Naive thymus-derived CD8-positive, alpha-beta T cell (primary cell): ENCODE measurements at regions not wholly inside any gene's neighbourhood (a gene's known extent, or its start where the extent isn't known, plus 50 kb on each side); places are given as distances from the start of the nearest gene placed in this dataset.
A peak's percentile ranks its signal among the peaks of the same experiment; 100 is the strongest.

ENCODE experiments used
- ATAC-seq, 2 donors: fragments of 150-1000 bp; cut with Tn5 transposase in 1 of 2; sonication (Bioruptor Pico), chemical (Tn5 transposase) in 1 of 2; 1 replicate in 1 of 2; 2 replicates in 1 of 2; pipeline ENCODE4 v1.10.0; 2021; ENCODE audit warnings: mild to moderate bottlenecking in 2 of 2, moderate library complexity in 2 of 2
- POLR2A ChIA-PET: fragments of 350-600 bp; sonication (Branson Sonifier 250); formaldehyde crosslinking; loops from one replicate; lab custom pipeline; 2021; ENCODE audit warnings: antibody characterized with exemption; lab: Charles Lee
- DNase-seq, 10 donors: peaks; one replicate each; pipeline versions ENCODE4 v3.0.0 to v3.0.0-alpha.2; 2020 to 2022
- H3K27ac Mint-ChIP-seq, 10 donors: one replicate each; pipeline ENCODE4 v1.8.0; 2020 to 2022; ENCODE audit warnings: mild to moderate bottlenecking in 10 of 10, mixed read lengths in 10 of 10, moderate library complexity in 4 of 10, inconsistent platforms in 1 of 10
- H3K27me3 Mint-ChIP-seq, 5 donors: one replicate each; pipeline ENCODE4 v1.8.0; 2021 to 2022; ENCODE audit warnings: mixed read lengths in 5 of 5
- H3K36me3 Mint-ChIP-seq, 3 donors: one replicate each; pipeline ENCODE4 v1.8.0; 2020 to 2022; ENCODE audit warnings: mixed read lengths in 3 of 3, mild to moderate bottlenecking in 2 of 3, inconsistent platforms in 1 of 3
- H3K4me1 Mint-ChIP-seq, 4 donors: one replicate each; pipeline ENCODE4 v1.8.0; 2021 to 2022; ENCODE audit warnings: mixed read lengths in 4 of 4
- H3K4me3 Mint-ChIP-seq, 10 donors: one replicate each; pipeline ENCODE4 v1.8.0; 2020 to 2022; ENCODE audit warnings: mild to moderate bottlenecking in 10 of 10, mixed read lengths in 10 of 10, moderate library complexity in 6 of 10, inconsistent platforms in 1 of 10
- H3K9me3 Mint-ChIP-seq, 9 donors: one replicate each; pipeline ENCODE4 v1.8.0; 2020 to 2022; ENCODE audit warnings: mixed read lengths in 9 of 9, mild to moderate bottlenecking in 3 of 9, inconsistent platforms in 1 of 9, moderate library complexity in 1 of 9

GRCh38 chr5:4082966-4083564 lies 487.4 kb downstream of the IRX1 start:
- Mint-ChIP-seq H3K4me3 (no peak overlapping the region), H3K9me3 (peaks cover 0 to 19% (median 3%) of the 10 kb centered on the region in 9 donors), H3K4me1 (no peaks in the 10 kb centered on the region), H3K36me3 (no peaks in the 10 kb centered on the region), H3K27me3 (peaks cover 0 to 12% (median 0%) of the 10 kb centered on the region in 5 donors), H3K27ac (no peak overlapping the region)
- POLR2A ChIA-PET: no interaction called here
- no peak for ATAC-seq
- DNase-seq: no peak

- no peak for DNase-seq
- ATAC-seq: no peak
- Mint-ChIP-seq H3K9me3 (peaks cover 0 to 19% (median 3%) of the 10 kb centered on the region in 9 donors), H3K4me1 (no peaks in the 10 kb centered on the region), H3K27ac (no peak overlapping the region), H3K4me3 (no peak overlapping the region), H3K27me3 (peaks cover 0 to 12% (median 0%) of the 10 kb centered on the region in 5 donors), H3K36me3 (no peaks in the 10 kb centered on the region)
- POLR2A ChIA-PET: no interaction called here
These were observed 488.1 kb downstream of the IRX1 start for GRCh38 chr5:4083591-4084337.

GRCh38 chr5:4086081-4086480 lies 490.4 kb downstream of the IRX1 start:
- ATAC-seq: no peak
- POLR2A ChIA-PET: no interaction called here
- no peak for DNase-seq
- Mint-ChIP-seq H3K4me1 (no peaks in the 10 kb centered on the region), H3K36me3 (no peaks in the 10 kb centered on the region), H3K4me3 (no peak overlapping the region), H3K9me3 (peaks cover 0 to 11% (median 0%) of the 10 kb centered on the region in 9 donors), H3K27ac (peak overlapping the region in 1 of 10 donors; percentile 26), H3K27me3 (no peaks in the 10 kb centered on the region)

GRCh38 chr5:4087110-4087509 lies 491.5 kb downstream of the IRX1 start:
- DNase-seq (no peak), ATAC-seq (no peak)
- no peaks in the 10 kb centered on the region for H3K27me3 Mint-ChIP-seq
- POLR2A ChIA-PET: no interaction called here
- H3K4me3 Mint-ChIP-seq: no peak overlapping the region
- H3K27ac Mint-ChIP-seq: no peak overlapping the region
- H3K9me3 Mint-ChIP-seq: peaks cover 0 to 17% (median 0%) of the 10 kb centered on the region in 9 donors
- no peaks in the 10 kb centered on the region for H3K36me3 Mint-ChIP-seq
- H3K4me1 Mint-ChIP-seq: no peaks in the 10 kb centered on the region

- no peak for DNase-seq
- H3K4me3 Mint-ChIP-seq: no peak overlapping the region
- no peaks in the 10 kb centered on the region for H3K36me3 Mint-ChIP-seq
- H3K27me3 Mint-ChIP-seq: no peaks in the 10 kb centered on the region
- H3K27ac Mint-ChIP-seq: no peak overlapping the region
- no peak for ATAC-seq
- POLR2A ChIA-PET: no interaction called here
- peaks cover 0 to 17% (median 0%) of the 10 kb centered on the region in 9 donors for H3K9me3 Mint-ChIP-seq
- no peaks in the 10 kb centered on the region for H3K4me1 Mint-ChIP-seq
These were observed 493.5 kb downstream of the IRX1 start for GRCh38 chr5:4089087-4089486.

- DNase-seq: no peak
- H3K36me3 Mint-ChIP-seq: no peaks in the 10 kb centered on the region
- peaks cover 0 to 16% (median 0%) of the 10 kb centered on the region in 9 donors for H3K9me3 Mint-ChIP-seq
- POLR2A ChIA-PET: no interaction called here
- H3K27ac Mint-ChIP-seq: no peak overlapping the region
- no peaks in the 10 kb centered on the region for H3K4me1 Mint-ChIP-seq
- H3K4me3 Mint-ChIP-seq: no peak overlapping the region
- no peak for ATAC-seq
- no peaks in the 10 kb centered on the region for H3K27me3 Mint-ChIP-seq
These were observed 497.6 kb downstream of the IRX1 start for GRCh38 chr5:4093236-4093635.

- Mint-ChIP-seq H3K27me3 (no peaks in the 10 kb centered on the region), H3K36me3 (no peaks in the 10 kb centered on the region), H3K27ac (no peak overlapping the region), H3K9me3 (peaks cover 0 to 16% (median 0%) of the 10 kb centered on the region in 9 donors), H3K4me3 (peak overlapping the region in 1 of 10 donors; percentile 1), H3K4me1 (no peaks in the 10 kb centered on the region)
- POLR2A ChIA-PET: no interaction called here
- ATAC-seq (no peak), DNase-seq (no peak)
These were observed 498.3 kb downstream of the IRX1 start for GRCh38 chr5:4093970-4094369.

GRCh38 chr5:4095918-4096630 lies 500.4 kb downstream of the IRX1 start:
- no peak for ATAC-seq
- POLR2A ChIA-PET: no interaction called here
- no peak overlapping the region for H3K4me3 Mint-ChIP-seq
- H3K4me1 Mint-ChIP-seq: no peaks in the 10 kb centered on the region
- peaks cover 0 to 14% (median 2%) of the 10 kb centered on the region in 9 donors for H3K9me3 Mint-ChIP-seq
- no peak for DNase-seq
- H3K36me3 Mint-ChIP-seq: no peaks in the 10 kb centered on the region
- no peak overlapping the region for H3K27ac Mint-ChIP-seq
- H3K27me3 Mint-ChIP-seq: no peaks in the 10 kb centered on the region

- H3K36me3 Mint-ChIP-seq: no peaks in the 10 kb centered on the region
- H3K9me3 Mint-ChIP-seq: peaks cover 0 to 14% (median under 1%) of the 10 kb centered on the region in 9 donors
- no peaks in the 10 kb centered on the region for H3K4me1 Mint-ChIP-seq
These were observed 501.6 kb downstream of the IRX1 start for GRCh38 chr5:4097199-4097598.

GRCh38 chr5:4098226-4098625 lies 502.6 kb downstream of the IRX1 start:
- ATAC-seq: no peak
- Mint-ChIP-seq H3K4me3 (no peak overlapping the region), H3K4me1 (no peaks in the 10 kb centered on the region), H3K9me3 (peaks cover 0 to 14% (median 0%) of the 10 kb centered on the region in 9 donors), H3K36me3 (no peaks in the 10 kb centered on the region), H3K27ac (no peak overlapping the region), H3K27me3 (no peaks in the 10 kb centered on the region)
- no peak for DNase-seq
- POLR2A ChIA-PET: no interaction called here

More at GRCh38 chr5:4097199-4097598, 501.6 kb downstream of the IRX1 start:
- Mint-ChIP-seq H3K27me3 (no peaks in the 10 kb centered on the region), H3K4me3 (no peak overlapping the region), H3K27ac (no peak overlapping the region)
- POLR2A ChIA-PET: no interaction called here
- DNase-seq (no peak), ATAC-seq (no peak)

- Mint-ChIP-seq H3K27me3 (no peaks in the 10 kb centered on the region), H3K4me3 (no peak overlapping the region), H3K4me1 (no peaks in the 10 kb centered on the region), H3K27ac (no peak overlapping the region), H3K9me3 (peaks cover 0 to 8% (median 0%) of the 10 kb centered on the region in 9 donors), H3K36me3 (no peaks in the 10 kb centered on the region)
- ATAC-seq (no peak), DNase-seq (no peak)
- POLR2A ChIA-PET: no interaction called here
These were observed 503.8 kb downstream of the IRX1 start for GRCh38 chr5:4099386-4099785.

GRCh38 chr5:4100739-4101138 lies 505.1 kb downstream of the IRX1 start:
- no peak overlapping the region for H3K4me3 Mint-ChIP-seq
- H3K27me3 Mint-ChIP-seq: no peaks in the 10 kb centered on the region
- no peak for ATAC-seq
- DNase-seq: no peak
- H3K36me3 Mint-ChIP-seq: no peaks in the 10 kb centered on the region
- no peak overlapping the region for H3K27ac Mint-ChIP-seq
- H3K4me1 Mint-ChIP-seq: no peaks in the 10 kb centered on the region
- H3K9me3 Mint-ChIP-seq: peaks cover 0 to 6% (median 0%) of the 10 kb centered on the region in 9 donors
- POLR2A ChIA-PET: no interaction called here

- H3K27ac Mint-ChIP-seq: no peak overlapping the region
- POLR2A ChIA-PET: no interaction called here
- no peaks in the 10 kb centered on the region for H3K4me1 Mint-ChIP-seq
- H3K36me3 Mint-ChIP-seq: no peaks in the 10 kb centered on the region
- ATAC-seq: no peak
- no peaks in the 10 kb centered on the region for H3K27me3 Mint-ChIP-seq
- H3K9me3 Mint-ChIP-seq: peaks cover 0 to 6% (median 0%) of the 10 kb centered on the region in 9 donors
- no peak overlapping the region for H3K4me3 Mint-ChIP-seq
- no peak for DNase-seq
These were observed 505.6 kb downstream of the IRX1 start for GRCh38 chr5:4101189-4101588.
